Common myeloid progenitor, CD34-positive (primary cell): ENCODE measurements at regions not wholly inside any gene's neighbourhood (a gene's known extent, or its start where the extent isn't known, plus 50 kb on each side); places are given as distances from the start of the nearest gene placed in this dataset.

Source experiments
- CTCF ChIA-PET: fragments of 350-600 bp; sonication (Branson Sonifier 250); formaldehyde crosslinking; loops from one replicate; lab custom pipeline; 2021; ENCODE audit warnings: antibody characterized with exemption; lab: Charles Lee
- POLR2A ChIA-PET: fragments of 350-600 bp; sonication (Branson Sonifier 250); formaldehyde crosslinking; loops from one replicate; lab custom pipeline; 2021; ENCODE audit warnings: antibody characterized with exemption; lab: Charles Lee
- DNase-seq, 3 donors: peaks; one replicate each; pipeline versions ENCODE4 v3.0.0 to v3.0.0-alpha.2; 2013
- H3K27ac ChIP-seq, 2 experiments: 1 replicate in 1 of 2; 2 replicates in 1 of 2; pipeline ENCODE4 v1.7.0; 2013; ENCODE audit warnings: inconsistent platforms in 2 of 2, low read length in 2 of 2, mild to moderate bottlenecking in 2 of 2, low read depth in 1 of 2, moderate library complexity in 1 of 2; ENCODE audit not compliant: severe bottlenecking in 2 of 2, insufficient read depth in 1 of 2, poor library complexity in 1 of 2
- H3K27me3 ChIP-seq, 5 experiments: replicated peaks in 2 of 5; 1 replicate in 3 of 5; 2 replicates in 2 of 5; pipeline versions ENCODE4 v1.6.1 to v1.7.0; 2013; ENCODE audit warnings: low read length in 4 of 5, mild to moderate bottlenecking in 2 of 5, moderate library complexity in 2 of 5, inconsistent platforms in 1 of 5; ENCODE audit not compliant: insufficient read depth in 5 of 5, control insufficient read depth in 4 of 5
- H3K36me3 ChIP-seq, 4 experiments: 1 replicate in 2 of 4; 2 replicates in 2 of 4; pipeline versions ENCODE4 v1.6.1 to v1.7.0; 2013; ENCODE audit warnings: low read length in 3 of 4, control low read depth in 1 of 4, mild to moderate bottlenecking in 1 of 4; ENCODE audit not compliant: control insufficient read depth in 4 of 4, insufficient read depth in 4 of 4
- H3K4me1 ChIP-seq, 4 experiments: 1 replicate in 3 of 4; 2 replicates in 1 of 4; pipeline versions ENCODE4 v1.6.1 to v1.7.1; 2013; ENCODE audit warnings: low read length in 3 of 4, mild to moderate bottlenecking in 3 of 4, control low read depth in 1 of 4, inconsistent platforms in 1 of 4, moderate library complexity in 1 of 4; ENCODE audit not compliant: control insufficient read depth in 4 of 4, insufficient read depth in 4 of 4; ENCODE audit errors: control extremely low read depth in 1 of 4
- H3K4me3 ChIP-seq, 7 experiments: 1 replicate in 4 of 7; 2 replicates in 3 of 7; pipeline versions ENCODE4 v1.5.1 to v1.7.0; 2013; ENCODE audit warnings: mild to moderate bottlenecking in 7 of 7, low read length in 6 of 7, moderate library complexity in 6 of 7, inconsistent platforms in 2 of 7, low read depth in 2 of 7, control low read depth in 1 of 7; ENCODE audit not compliant: insufficient read depth in 4 of 7, control insufficient read depth in 1 of 7; ENCODE audit errors: extremely low read depth in 1 of 7
- H3K9me3 ChIP-seq, 5 experiments: 1 replicate in 4 of 5; 2 replicates in 1 of 5; pipeline versions ENCODE4 v1.6.1 to v1.7.1; 2013; ENCODE audit warnings: low read length in 4 of 5, mild to moderate bottlenecking in 2 of 5, inconsistent platforms in 1 of 5, low read depth in 1 of 5, moderate library complexity in 1 of 5; ENCODE audit not compliant: control insufficient read depth in 4 of 5, insufficient read depth in 2 of 5; ENCODE audit errors: control extremely low read depth in 1 of 5
- WGBS: methylation state at CpG from one replicate; pipeline ENCODE4 v1.1.5; 2013; ENCODE audit not compliant: insufficient coverage; 5-methylcytosine and 5-hydroxymethylcytosine counted together

GRCh38 chrX:74220277-74220676 lies 83.7 kb upstream of the ZCCHC13 start:
- 68% methylated on average over 2 of the region's 2 CpGs for WGBS

GRCh38 chrX:74218895-74219294 lies 85.1 kb upstream of the ZCCHC13 start:
- peaks cover 6 to 38% (median 13%) of the 10 kb centered on the region in 4 experiments for H3K36me3 ChIP-seq
- no peaks in the 10 kb centered on the region for H3K9me3 ChIP-seq
- CTCF ChIA-PET = no interaction called here
- POLR2A ChIA-PET = no interaction called here
- DNase-seq = no peak
- no peaks in the 10 kb centered on the region for H3K4me1 ChIP-seq
- peaks cover 0 to 2% (median 0%) of the 10 kb centered on the region in 5 experiments for H3K27me3 ChIP-seq
- WGBS = 75% methylated on average over 1 of the region's 1 CpG
- no peak overlapping the region for H3K27ac ChIP-seq
- H3K4me3 ChIP-seq = no peak overlapping the region

More at GRCh38 chrX:74220277-74220676, 83.7 kb upstream of the ZCCHC13 start:
- H3K27ac ChIP-seq = no peak overlapping the region
- ChIA-PET POLR2A (no interaction called here), CTCF (no interaction called here)
- H3K36me3 ChIP-seq = peaks cover 5 to 32% (median 10%) of the 10 kb centered on the region in 4 experiments
- no peak for DNase-seq
- peaks cover 0 to 3% (median 0%) of the 10 kb centered on the region in 5 experiments for H3K9me3 ChIP-seq
- no peaks in the 10 kb centered on the region for H3K4me1 ChIP-seq
- H3K27me3 ChIP-seq = peaks cover 0 to 2% (median 0%) of the 10 kb centered on the region in 5 experiments
- H3K4me3 ChIP-seq = no peak overlapping the region

DNA sequence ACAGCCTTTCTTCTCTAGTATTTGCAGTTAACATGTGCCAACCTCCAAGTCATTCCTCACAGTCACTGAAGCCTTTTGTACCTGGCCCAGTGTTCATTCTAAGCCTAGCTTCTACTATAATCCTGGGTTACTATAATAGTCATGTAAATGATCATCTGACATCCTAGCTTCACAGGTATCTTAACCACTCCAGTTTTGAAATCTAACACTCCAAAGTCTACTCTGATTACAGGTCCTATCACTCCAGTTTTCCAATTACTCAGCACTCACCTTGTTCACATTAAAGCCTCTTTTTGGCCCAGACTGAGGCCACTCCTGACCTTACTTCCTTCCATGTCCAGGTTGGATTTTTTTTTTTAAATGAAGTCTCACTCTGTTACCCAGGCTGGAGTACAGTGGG lies 87.6 kb upstream of the ZCCHC13 start:
- no peak overlapping the region for H3K4me3 ChIP-seq
- H3K27ac ChIP-seq = no peak overlapping the region
- DNase-seq = no peak
- CTCF ChIA-PET = no interaction called here
- no peaks in the 10 kb centered on the region for H3K4me1 ChIP-seq
- H3K27me3 ChIP-seq = peaks cover 0 to 2% (median 0%) of the 10 kb centered on the region in 5 experiments
- H3K36me3 ChIP-seq = peaks cover 10 to 46% (median 15%) of the 10 kb centered on the region in 4 experiments
- POLR2A ChIA-PET = no interaction called here
- H3K9me3 ChIP-seq = no peaks in the 10 kb centered on the region

- no CpG with 5 or more reads among the region's 1 CpG for WGBS
- ChIA-PET CTCF (no interaction called here), POLR2A (no interaction called here)
- Histone ChIP-seq H3K4me3 (no peak overlapping the region), H3K27ac (no peak overlapping the region), H3K36me3 (peaks cover 7 to 46% (median 9%) of the 10 kb centered on the region in 4 experiments), H3K9me3 (no peaks in the 10 kb centered on the region), H3K4me1 (no peaks in the 10 kb centered on the region), H3K27me3 (no peaks in the 10 kb centered on the region)
- no peak for DNase-seq
Observed at GRCh38 chrX:74211911-74212310, 92.1 kb upstream of the ZCCHC13 start.

DNA sequence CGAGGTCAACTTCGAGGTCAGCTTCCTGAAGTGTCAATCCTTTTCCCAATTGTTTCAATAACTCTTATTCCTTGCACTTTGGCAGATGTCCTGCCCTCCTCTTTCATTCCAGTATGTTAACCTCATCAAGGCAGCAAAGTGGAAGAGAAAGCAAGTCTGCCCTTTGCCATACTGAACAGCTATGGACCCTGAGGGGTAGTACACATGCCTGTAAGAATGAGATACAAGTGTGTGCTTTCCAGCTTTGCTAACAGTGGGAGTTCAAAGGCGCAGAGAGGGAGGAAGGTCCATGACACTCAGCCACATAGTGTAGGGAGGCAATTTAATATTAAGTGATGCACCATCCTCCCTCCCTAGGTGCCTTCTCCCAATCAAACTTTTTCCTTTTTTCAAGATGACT lies 96.4 kb upstream of the ZCCHC13 start:
- 88% methylated on average over 2 of the region's 3 CpGs for WGBS
- H3K4me1 ChIP-seq = no peaks in the 10 kb centered on the region
- no peak overlapping the region for H3K4me3 ChIP-seq
- H3K27ac ChIP-seq = no peak overlapping the region
- no peak for DNase-seq
- H3K36me3 ChIP-seq = peaks cover 0 to 38% (median 3%) of the 10 kb centered on the region in 4 experiments
- H3K9me3 ChIP-seq = peaks cover 0 to 9% (median 2%) of the 10 kb centered on the region in 5 experiments
- POLR2A ChIA-PET = no interaction called here
- H3K27me3 ChIP-seq = no peaks in the 10 kb centered on the region
- CTCF ChIA-PET = no interaction called here

DNA sequence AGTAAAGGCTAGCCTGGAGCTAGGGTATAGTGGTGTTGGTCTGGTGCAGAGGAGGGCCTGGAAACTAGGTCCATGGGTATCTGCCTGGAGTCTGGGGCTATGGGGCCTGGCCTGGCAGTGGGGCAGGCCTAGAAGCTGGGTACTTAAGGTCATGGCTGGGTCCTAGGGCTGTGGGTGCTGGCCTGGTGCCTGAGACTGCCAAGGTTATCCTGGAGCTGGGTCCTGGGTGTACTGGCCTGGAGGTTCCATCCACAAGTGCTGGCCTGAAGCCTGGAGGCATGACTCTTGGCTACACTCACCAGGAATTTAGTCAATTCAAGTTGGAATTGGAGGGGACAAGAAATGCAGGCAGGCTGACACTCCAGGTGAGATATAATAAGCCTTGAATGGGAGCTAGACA lies 108.4 kb upstream of the ZCCHC13 start:
- ChIA-PET CTCF (no interaction called here), POLR2A (no interaction called here)
- H3K27ac ChIP-seq = no peak overlapping the region
- no peaks in the 10 kb centered on the region for H3K36me3 ChIP-seq
- no peaks in the 10 kb centered on the region for H3K4me1 ChIP-seq
- H3K27me3 ChIP-seq = peaks cover 0 to 5% (median 0%) of the 10 kb centered on the region in 5 experiments
- DNase-seq = no peak
- no peak overlapping the region for H3K4me3 ChIP-seq
- H3K9me3 ChIP-seq = peaks cover 0 to 12% (median 3%) of the 10 kb centered on the region in 5 experiments

DNA sequence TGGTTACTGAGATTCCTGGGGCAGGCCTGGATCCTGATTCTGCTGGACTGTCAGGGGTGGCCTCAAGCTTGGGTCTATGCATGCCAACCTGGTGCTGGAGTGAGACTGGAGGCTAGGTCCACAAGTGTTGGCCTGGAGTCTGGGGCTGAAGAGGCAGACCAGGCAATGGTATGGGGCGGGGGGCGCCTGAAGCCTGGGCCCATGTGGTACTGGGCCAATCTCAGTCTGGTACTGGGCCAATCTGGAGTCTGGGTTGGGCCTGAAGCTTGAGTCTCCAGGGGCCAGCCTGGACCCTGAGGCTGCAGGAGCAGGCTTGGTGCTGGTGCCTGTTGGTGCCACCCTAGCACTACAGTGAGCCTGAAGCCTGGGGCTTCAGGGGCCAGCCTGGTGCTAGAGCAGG lies 108.9 kb upstream of the ZCCHC13 start:
- WGBS = no CpG with 5 or more reads among the region's 2 CpGs
- H3K9me3 ChIP-seq = peaks cover 0 to 12% (median 3%) of the 10 kb centered on the region in 5 experiments
- DNase-seq = no peak
- ChIA-PET POLR2A (no interaction called here), CTCF (no interaction called here)
- no peak overlapping the region for H3K4me3 ChIP-seq
- H3K36me3 ChIP-seq = no peaks in the 10 kb centered on the region
- H3K27me3 ChIP-seq = peaks cover 0 to 5% (median 0%) of the 10 kb centered on the region in 5 experiments
- H3K4me1 ChIP-seq = no peaks in the 10 kb centered on the region
- H3K27ac ChIP-seq = no peak overlapping the region
